Stimulated activated naive CD4-positive, alpha-beta T cell treated with Interleukin-2 at 50 U/mL for 16 hours (primary cell): ENCODE measurements at regions not wholly inside any gene's neighbourhood (a gene's known extent, or its start where the extent isn't known, plus 50 kb on each side); places are given as distances from the start of the nearest gene placed in this dataset.
"Not testable (repeated sequence)": the region's sequence is repeated elsewhere in the genome, so short reads cannot be mapped to it uniquely, and the experiment has no call there.

Experiments used
- DNase-seq: peaks from one replicate; lab custom pipeline; 2025; lab: John Stamatoyannopoulos, UW

- no peak for DNase-seq
Measured at GRCh38 chr1:43108080-43108479, 64.0 kb downstream of the EBNA1BP2 start.

DNA sequence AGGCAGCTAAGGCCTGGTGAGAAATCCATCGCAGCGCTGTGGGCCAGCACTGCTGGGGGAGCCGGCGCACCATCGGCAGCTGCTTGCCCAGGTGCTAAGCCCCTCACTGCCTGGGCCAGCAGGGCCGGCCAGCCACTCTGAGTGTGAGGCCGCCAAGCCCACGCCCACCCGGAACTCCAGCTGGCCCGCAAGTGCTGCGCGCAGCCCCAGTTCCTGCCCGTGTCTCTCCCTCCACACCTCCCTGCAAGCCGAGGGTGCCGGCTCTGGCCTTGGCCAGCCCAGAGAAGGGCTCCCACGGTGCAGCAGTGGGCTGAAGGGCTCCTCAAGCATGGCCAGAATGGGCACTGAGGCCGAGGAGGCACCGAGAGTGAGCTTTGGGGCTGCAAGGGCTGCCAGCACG lies 64.4 kb downstream of the EBNA1BP2 start:
- no peak for DNase-seq

DNA sequence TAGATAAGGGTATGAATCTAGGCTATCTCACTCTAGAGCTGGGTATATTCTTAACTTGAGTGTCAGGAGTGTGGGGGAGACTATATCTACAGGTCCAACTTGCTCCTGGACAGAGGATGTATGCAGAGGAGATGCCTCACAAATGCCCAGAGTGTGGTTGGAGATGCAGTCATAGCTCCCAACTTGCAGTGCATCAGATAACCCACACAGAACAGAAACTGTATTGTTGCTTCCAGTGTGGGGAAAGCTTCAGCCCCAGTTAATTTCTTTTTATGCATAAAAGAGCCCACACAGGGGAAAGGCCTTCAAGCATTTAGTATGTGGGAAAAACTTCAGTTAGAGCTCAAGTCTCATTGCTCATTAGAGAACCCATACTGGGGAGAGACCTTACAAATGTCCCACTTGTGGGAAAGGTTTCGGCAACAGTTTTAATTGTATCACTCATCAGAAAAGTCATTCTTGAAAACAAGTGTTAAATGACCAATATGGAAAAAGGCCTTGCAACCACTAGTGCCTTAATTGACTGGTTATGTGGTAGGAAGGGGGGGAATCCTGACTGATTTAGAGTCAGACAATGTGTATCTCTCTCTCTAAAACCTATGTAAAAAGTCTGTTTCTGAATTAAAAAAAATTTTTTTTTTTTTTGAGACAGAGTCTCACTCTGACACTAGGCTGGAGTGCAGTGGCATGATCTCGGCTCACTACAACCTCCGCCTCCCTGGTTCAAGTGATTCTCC lies 67.9 kb downstream of the EBNA1BP2 start:
- no peak for DNase-seq

DNA sequence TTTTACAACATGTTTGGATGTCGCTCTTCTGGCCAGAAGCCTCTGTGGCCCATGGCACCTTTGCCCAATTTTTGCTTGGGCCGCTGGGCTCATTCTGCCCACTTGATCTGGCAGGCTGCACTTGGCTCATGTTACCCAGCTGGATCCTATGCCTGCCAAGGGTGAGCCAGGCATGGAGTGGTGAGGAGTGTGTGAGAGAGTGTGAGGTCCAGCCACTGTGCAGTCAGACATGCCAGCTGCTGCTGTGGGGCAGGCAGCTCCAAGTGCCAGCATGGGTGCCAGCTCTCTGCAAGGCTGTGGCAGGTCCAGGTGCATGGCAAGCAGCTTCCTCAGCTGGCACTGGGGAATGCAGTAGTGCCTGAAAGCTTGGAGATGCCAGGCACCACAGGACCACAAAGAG lies 71.0 kb downstream of the EBNA1BP2 start:
- no peak for DNase-seq

GRCh38 chr1:43098200-43098599 lies 73.9 kb downstream of the EBNA1BP2 start:
- DNase-seq, result no peak

DNA sequence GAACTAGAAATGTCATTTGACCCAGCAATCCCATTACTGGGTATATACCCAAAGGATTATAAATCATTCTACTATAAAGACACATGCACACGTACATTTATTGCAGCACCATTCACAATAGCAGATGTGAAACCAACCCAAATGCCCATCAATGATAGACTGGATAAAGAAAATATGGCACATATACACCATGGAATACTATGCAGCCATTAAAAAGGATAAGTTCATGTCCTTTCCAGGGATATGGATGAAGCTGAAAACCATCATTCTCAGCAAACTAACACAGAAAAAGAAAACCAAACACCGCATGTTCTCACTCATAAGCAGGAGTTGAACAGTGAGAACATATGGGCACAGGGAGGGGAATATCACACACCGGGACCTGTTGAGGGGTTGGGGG lies 75.6 kb downstream of the EBNA1BP2 start:
- not testable (repeated sequence) for DNase-seq

- DNase-seq, result not testable (repeated sequence)
Measured at GRCh38 chr1:43090812-43091211, 81.3 kb downstream of the EBNA1BP2 start.

- DNase-seq, result not testable (repeated sequence)
Measured at GRCh38 chr1:43090157-43090556, 81.9 kb downstream of the EBNA1BP2 start.

- no peak for DNase-seq
Measured at GRCh38 chr1:43083375-43083891, 88.7 kb downstream of the EBNA1BP2 start.

- no peak for DNase-seq
Measured at GRCh38 chr1:43082740-43083139, 89.3 kb downstream of the EBNA1BP2 start.

- no peak for DNase-seq
Measured at GRCh38 chr1:43077273-43077672, 94.8 kb downstream of the EBNA1BP2 start.

- no peak for DNase-seq
Measured at GRCh38 chr1:43074709-43075108, 97.4 kb downstream of the EBNA1BP2 start.

- no peak for DNase-seq
Measured at GRCh38 chr1:43074244-43074643, 97.8 kb downstream of the EBNA1BP2 start.

DNA sequence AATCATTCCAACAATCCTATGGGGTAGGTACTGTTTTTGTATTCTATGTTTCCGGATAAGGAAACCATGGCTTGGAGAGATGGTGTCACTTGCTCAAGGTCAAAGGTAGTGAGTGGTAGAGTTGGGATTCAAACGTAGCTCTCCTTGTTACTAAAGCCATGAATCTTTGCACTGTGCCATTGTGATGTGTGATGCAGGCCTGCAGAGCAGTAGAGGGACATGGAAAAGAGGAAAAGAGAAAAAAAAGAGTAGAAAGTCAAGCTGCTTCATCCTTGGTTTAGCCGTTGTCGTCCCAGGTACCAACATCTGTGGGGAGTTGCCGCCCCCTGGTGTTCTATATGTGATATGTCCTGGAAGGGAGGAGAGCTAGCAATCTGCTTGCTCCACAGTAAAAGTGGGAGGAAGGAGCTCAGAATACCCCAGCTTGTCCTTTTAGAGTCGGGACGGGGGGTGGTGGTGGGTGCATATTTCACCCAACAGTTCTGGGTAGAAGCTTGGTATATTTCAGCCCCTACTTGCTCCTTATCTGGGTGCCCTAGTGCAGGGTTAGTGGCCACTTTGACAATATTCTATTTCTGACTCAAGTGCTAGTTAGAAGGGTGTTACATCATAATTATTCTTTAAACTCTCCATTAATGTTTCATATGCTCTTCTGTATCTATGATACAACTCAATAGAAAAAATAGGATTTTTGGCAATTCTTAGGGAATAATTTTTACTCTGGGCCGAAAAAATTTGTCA lies 98.4 kb downstream of the EBNA1BP2 start:
- DNase-seq, result peak; percentile 52

GRCh38 chr1:43072314-43072713 lies 99.8 kb downstream of the EBNA1BP2 start:
- DNase-seq, result no peak

GRCh38 chr1:43071241-43071640 lies 100.8 kb downstream of the EBNA1BP2 start:
- DNase-seq, result no peak

- no peak for DNase-seq
Measured at GRCh38 chr1:43069461-43070050, 102.5 kb downstream of the EBNA1BP2 start.

DNA sequence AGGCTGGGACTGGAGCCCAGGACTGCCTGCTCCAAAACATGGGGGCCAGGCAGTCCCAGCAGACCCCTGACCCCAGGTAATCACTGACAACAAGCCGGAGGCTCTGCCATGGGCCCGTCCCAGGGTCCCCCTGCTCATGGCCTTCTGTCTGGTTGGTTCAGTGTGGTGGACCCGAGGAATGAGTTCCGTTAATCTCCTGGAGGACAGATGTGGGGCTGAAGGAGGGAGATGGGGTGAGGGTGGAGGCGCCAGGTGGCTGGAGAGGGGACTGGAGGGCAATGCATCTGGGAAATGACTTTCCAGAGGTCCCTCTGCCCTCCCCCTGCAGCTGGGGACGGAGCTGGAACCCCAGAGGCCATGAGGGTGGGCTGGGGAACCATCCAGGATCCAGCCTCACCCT lies 103.2 kb downstream of the EBNA1BP2 start:
- DNase-seq, result no peak

- no peak for DNase-seq
Measured at GRCh38 chr1:43067977-43068751, 103.9 kb downstream of the EBNA1BP2 start.

DNA sequence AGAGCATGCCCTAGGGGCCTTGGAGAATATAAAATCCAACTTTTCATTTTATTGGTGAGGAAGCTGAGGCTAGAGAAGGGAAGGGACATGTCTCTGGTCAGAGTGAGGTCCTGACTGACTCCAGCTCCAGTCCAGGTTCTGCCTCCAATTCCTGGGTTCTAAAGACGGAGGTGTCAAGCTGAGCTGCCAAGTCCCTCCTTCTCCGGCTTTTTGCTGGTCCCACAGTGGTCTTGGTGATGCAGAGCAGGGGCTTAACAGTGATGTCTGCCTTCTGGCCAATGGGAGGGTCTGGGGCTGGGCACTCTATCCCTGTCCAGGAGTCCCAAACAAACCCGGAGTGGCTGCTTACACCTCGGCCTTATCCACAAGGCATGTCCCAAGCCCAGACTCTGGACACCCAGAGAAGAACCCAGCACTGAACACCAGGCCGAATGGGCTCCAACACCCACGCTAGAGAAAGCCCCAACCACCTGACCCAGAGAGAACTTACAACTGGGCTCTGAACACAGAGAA lies 104.8 kb downstream of the EBNA1BP2 start:
- DNase-seq, result no peak

GRCh38 chr1:43066578-43066977 lies 105.5 kb downstream of the EBNA1BP2 start:
- no peak for DNase-seq
